Smooth muscle cell (in vitro differentiated cells): ENCODE measurements at regions not wholly inside any gene's neighbourhood (a gene's known extent, or its start where the extent isn't known, plus 50 kb on each side); places are given as distances from the start of the nearest gene placed in this dataset. TPM values are rescaled to one million over a fixed set of nuclear protein-coding genes. Genes with fewer than 3 reads are reported as not detected.

ENCODE experiments used
- DNase-seq: peaks from one replicate; lab custom pipeline; 2025; ENCODE audit not compliant: unreplicated experiment; lab: John Stamatoyannopoulos, UW
- H2AFZ ChIP-seq: fragments of 200-600 bp; sonication (generic); 2 replicates; pipeline ENCODE4 v1.6.0; 2016; ENCODE audit warnings: antibody characterized with exemption, low read depth, mild to moderate bottlenecking
- H3F3A ChIP-seq: fragments of 200-600 bp; sonication (generic); 2 replicates; pipeline ENCODE4 v1.6.0; 2017; ENCODE audit warnings: antibody characterized with exemption, low read depth
- H3K27ac ChIP-seq: fragments of 200-600 bp; sonication (generic); 2 replicates; pipeline ENCODE4 v1.5.1; 2016; ENCODE audit warnings: low read depth, mild to moderate bottlenecking
- H3K27me3 ChIP-seq: fragments of 200-600 bp; sonication (generic); 2 replicates; pipeline ENCODE4 v1.6.1; 2016; ENCODE audit warnings: low read depth, mild to moderate bottlenecking
- H3K36me3 ChIP-seq: fragments of 200-600 bp; sonication (generic); 2 replicates; pipeline ENCODE4 v1.5.1; 2016; ENCODE audit warnings: low read depth
- H3K4me1 ChIP-seq: fragments of 200-600 bp; sonication (generic); 2 replicates; pipeline ENCODE4 v1.5.1; 2016; ENCODE audit warnings: low read depth
- H3K4me2 ChIP-seq: fragments of 200-600 bp; sonication (generic); 2 replicates; pipeline ENCODE4 v1.6.0; 2016; ENCODE audit warnings: mild to moderate bottlenecking
- H3K4me3 ChIP-seq: fragments of 200-600 bp; sonication (generic); 2 replicates; pipeline ENCODE4 v1.5.1; 2016; ENCODE audit warnings: mild to moderate bottlenecking
- H3K79me2 ChIP-seq: fragments of 200-600 bp; sonication (generic); 2 replicates; pipeline ENCODE4 v1.6.0; 2016; ENCODE audit warnings: low read depth, mild to moderate bottlenecking
- H3K9ac ChIP-seq: fragments of 200-600 bp; sonication (generic); 2 replicates; pipeline ENCODE4 v1.6.0; 2016; ENCODE audit warnings: low read depth
- H3K9me3 ChIP-seq: fragments of 200-600 bp; sonication (generic); replicated peaks from 2 replicates; pipeline ENCODE4 v1.5.1; 2016; ENCODE audit warnings: low read depth
- H4K20me1 ChIP-seq: fragments of 200-600 bp; sonication (generic); 2 replicates; pipeline ENCODE4 v1.6.0; 2016; ENCODE audit warnings: low read depth
- CTCF ChIP-seq: fragments of 200-600 bp; sonication (generic); IDR thresholded peaks from 2 replicates; pipeline ENCODE4 v1.5.1; 2017; ENCODE audit warnings: borderline replicate concordance, mild to moderate bottlenecking, antibody characterized with exemption; ENCODE audit not compliant: insufficient read depth, poor library complexity, severe bottlenecking
- WGBS: methylation state at CpG from one replicate; pipeline ENCODE4 v1.1.7; 2016; ENCODE audit warnings: low lambda C conversion rate; 5-methylcytosine and 5-hydroxymethylcytosine counted together
- small RNA-seq: library from RNA; depleted of rRNA; stranded (forward); fragments of <200 nt; gene quantifications from one replicate; pipeline ENCODE3, GENCODE V24; 2014

GRCh38 chr1:206419250-206419649 lies 51.0 kb upstream of the IKBKE start:
- no peak for TF ChIP-seq CTCF
- no peak overlapping the region for H3K4me3 ChIP-seq
- H3K9me3 ChIP-seq, result no peaks in the 10 kb centered on the region
- no peaks in the 10 kb centered on the region for H3K4me1 ChIP-seq
- no peak overlapping the region for H3K4me2 ChIP-seq
- no peak overlapping the region for H3K27ac ChIP-seq
- peaks cover 13% of the 10 kb centered on the region for H4K20me1 ChIP-seq
- H3K79me2 ChIP-seq, result no peaks in the 10 kb centered on the region
- peaks cover 17% of the 10 kb centered on the region for H3F3A ChIP-seq
- no peaks in the 10 kb centered on the region for H3K27me3 ChIP-seq
- no peaks in the 10 kb centered on the region for H3K36me3 ChIP-seq
- no peak for DNase-seq
- no peak overlapping the region for H2AFZ ChIP-seq
- 90% methylated on average over 2 of the region's 2 CpGs for WGBS
- no peak overlapping the region for H3K9ac ChIP-seq

- Histone ChIP-seq H3K27ac (no peak overlapping the region), H2AFZ (no peak overlapping the region), H3K4me1 (no peaks in the 10 kb centered on the region), H3K9ac (no peak overlapping the region), H3K4me3 (no peak overlapping the region), H3K79me2 (no peaks in the 10 kb centered on the region), H3K9me3 (no peaks in the 10 kb centered on the region), H3K27me3 (no peaks in the 10 kb centered on the region), H4K20me1 (peaks cover 9% of the 10 kb centered on the region), H3K4me2 (no peak overlapping the region), H3F3A (peaks cover 12% of the 10 kb centered on the region), H3K36me3 (no peaks in the 10 kb centered on the region)
- DNase-seq, result no peak
- 85% methylated on average over 2 of the region's 2 CpGs for WGBS
- no peak for TF ChIP-seq CTCF
Observed at GRCh38 chr1:206419783-206420182, 50.5 kb upstream of the IKBKE start.

GRCh38 chr1:206420471-206420870 lies 49.8 kb upstream of the IKBKE start:
- DNase-seq, result no peak
- Histone ChIP-seq H2AFZ (no peak overlapping the region), H3K4me2 (no peak overlapping the region), H3K79me2 (no peaks in the 10 kb centered on the region), H3K27me3 (no peaks in the 10 kb centered on the region), H3F3A (peaks cover 9% of the 10 kb centered on the region), H4K20me1 (peaks cover 6% of the 10 kb centered on the region), H3K27ac (no peak overlapping the region), H3K9me3 (no peaks in the 10 kb centered on the region), H3K36me3 (no peaks in the 10 kb centered on the region), H3K4me1 (no peaks in the 10 kb centered on the region), H3K4me3 (no peak overlapping the region), H3K9ac (no peak overlapping the region)
- 91% methylated on average over 4 of the region's 4 CpGs for WGBS
- TF ChIP-seq CTCF, result no peak

Small RNA genes lying in the stretch of these regions (small RNA-seq; reads per million reads assigned to genes)
- not detected for gene AC244023.1
